MCF 10A (cell line): ENCODE measurements at regions not wholly inside any gene's neighbourhood (a gene's known extent, or its start where the extent isn't known, plus 50 kb on each side); places are given as distances from the start of the nearest gene placed in this dataset.
A peak's percentile ranks its signal among the peaks of the same experiment; 100 is the strongest.

Experiments used
- BruUV-seq: library from RNA; stranded (reverse); fragments of 400-500 nt; replicated peaks from 2 replicates; lab custom pipeline; 2021; lab: Mats Ljungman, UMichigan
- CTCF ChIA-PET: fragments of 300-600 bp; sonication (Branson Sonifier 250); formaldehyde crosslinking; extraction: SDS; loops from one replicate; lab custom pipeline; 2021; ENCODE audit warnings: antibody characterized with exemption, inconsistent platforms; lab: Yijun Ruan, JAX
- POLR2A ChIA-PET: fragments of 300-600, 350-650 bp; sonication (Branson Sonifier 250); formaldehyde crosslinking; extraction: SDS; loops from one replicate; lab custom pipeline; 2020; ENCODE audit warnings: antibody characterized with exemption, inconsistent platforms; lab: Yijun Ruan, JAX
- DNase-seq: peaks from one replicate; pipeline ENCODE4 v3.0.0-alpha.2; 2018; ENCODE audit not compliant: unreplicated experiment
- H3K27ac Mint-ChIP-seq: one replicate; pipeline ENCODE4 v1.8.0; 2022; ENCODE audit warnings: mild to moderate bottlenecking, low read depth, mixed read lengths; ENCODE audit not compliant: unreplicated experiment
- H3K27me3 Mint-ChIP-seq: one replicate; pipeline ENCODE4 v1.8.0; 2022; ENCODE audit warnings: mixed read lengths; ENCODE audit not compliant: insufficient read depth, unreplicated experiment
- H3K36me3 Mint-ChIP-seq: one replicate; pipeline ENCODE4 v1.8.0; 2022; ENCODE audit warnings: mild to moderate bottlenecking, moderate library complexity, mixed read lengths; ENCODE audit not compliant: insufficient read depth, unreplicated experiment
- H3K4me1 Mint-ChIP-seq: one replicate; pipeline ENCODE4 v1.8.0; 2022; ENCODE audit warnings: mixed read lengths; ENCODE audit not compliant: insufficient read depth, unreplicated experiment
- H3K4me3 Mint-ChIP-seq: one replicate; pipeline ENCODE4 v1.8.0; 2022; ENCODE audit warnings: mild to moderate bottlenecking, moderate library complexity, mixed read lengths; ENCODE audit not compliant: unreplicated experiment
- H3K9me3 Mint-ChIP-seq: one replicate; pipeline ENCODE4 v1.8.0; 2022; ENCODE audit warnings: mixed read lengths; ENCODE audit not compliant: unreplicated experiment
- CTCF ChIP-seq: fragments of 200-600 bp; IDR thresholded peaks from one replicate; pipeline ENCODE4 v1.8.0; 2022; ENCODE audit warnings: antibody characterized with exemption, mild to moderate bottlenecking; ENCODE audit not compliant: unreplicated experiment
- intact Hi-C: fragments of 100-400 bp; cut with micrococcal nuclease; formaldehyde crosslinking; loops from 2 replicates; pipeline ENCODE4 v1.14.1; 2022

GRCh38 chr17:77472468-77473310 is 331.9 kb downstream of the SEC14L1 start:
- Mint-ChIP-seq H3K4me1 (peaks cover 77% of the 10 kb centered on the region), H3K27me3 (no peaks in the 10 kb centered on the region), H3K9me3 (peaks cover 8% of the 10 kb centered on the region), H3K4me3 (peak overlapping the region; percentile 42), H3K27ac (peak overlapping the region; percentile 76), H3K36me3 (peaks cover 46% of the 10 kb centered on the region)
- peak; percentile 59 for DNase-seq
- ChIA-PET POLR2A (interaction anchor here (0.6 to 8.4 kb wide), 12 partner anchors 21 to 466 kb away, joined by 3 to 167 read pairs (median 4); no protein-coding TSS in a partner anchor), CTCF (interaction anchor here (0.5 to 1.5 kb wide), 7 partner anchors 19 to 141 kb away, joined by 3 to 4 read pairs (median 3); no protein-coding TSS in a partner anchor)
- no TSS peak for BruUV-seq
- intact Hi-C loops = no loop called here
- no peak for TF ChIP-seq CTCF

- Mint-ChIP-seq H3K4me1 (peaks cover 82% of the 10 kb centered on the region), H3K36me3 (peaks cover 39% of the 10 kb centered on the region), H3K27ac (peak overlapping the region; percentile 76), H3K4me3 (peak overlapping the region; percentile 47), H3K9me3 (peaks cover 8% of the 10 kb centered on the region), H3K27me3 (no peaks in the 10 kb centered on the region)
- intact Hi-C loops = no loop called here
- no peak for TF ChIP-seq CTCF
- POLR2A ChIA-PET = interaction anchor here (0.6 to 8.4 kb wide), 13 partner anchors 15 to 218 kb away, joined by 3 to 167 read pairs (median 4); no protein-coding TSS in a partner anchor
- DNase-seq = peak; percentile 75
- CTCF ChIA-PET = interaction anchor here (0.9 to 1.5 kb wide), 3 partner anchors 31 to 142 kb away, joined by 3 to 4 read pairs (median 3); no protein-coding TSS in a partner anchor
- BruUV-seq = no TSS peak
Observed at GRCh38 chr17:77473615-77474226, 333.0 kb downstream of the SEC14L1 start.

DNA sequence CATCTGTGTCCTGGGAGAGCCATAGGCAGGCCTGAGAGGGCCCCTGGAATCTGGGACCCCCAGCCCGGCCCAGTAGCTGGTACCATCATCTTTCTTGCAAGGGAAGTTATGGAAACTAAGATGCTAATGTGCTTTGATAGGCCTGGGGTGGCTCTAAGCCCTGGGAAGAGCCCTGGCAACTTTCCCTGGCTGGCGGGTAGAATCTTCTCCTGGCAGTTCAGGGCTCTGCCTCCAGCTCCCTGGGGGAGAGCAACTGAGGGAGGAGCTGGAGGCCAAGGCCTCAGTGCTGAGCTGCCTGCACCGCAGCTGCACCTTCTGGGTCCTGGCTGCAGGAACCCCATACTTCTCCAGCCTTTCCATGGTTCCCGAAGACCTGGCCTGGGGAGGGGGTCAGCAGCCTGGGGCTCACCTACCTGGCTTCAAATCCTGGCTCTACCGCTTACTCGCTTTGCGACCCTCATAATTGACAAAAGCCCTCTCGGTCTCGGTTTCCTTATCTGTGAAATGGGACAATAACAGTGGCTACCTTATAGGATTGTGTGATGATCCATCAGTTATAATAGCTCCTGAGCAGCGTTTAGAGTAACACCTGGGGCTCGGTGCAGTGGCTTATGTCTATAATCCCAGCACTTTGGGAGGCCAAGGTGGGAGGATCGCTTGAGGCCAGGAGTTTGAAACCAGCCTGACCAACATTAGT is 333.7 kb downstream of the SEC14L1 start:
- no peaks in the 10 kb centered on the region for H3K27me3 Mint-ChIP-seq
- ChIA-PET POLR2A (interaction anchor here (0.7 to 8.4 kb wide), 9 partner anchors 23 to 219 kb away, joined by 3 to 167 read pairs (median 4); no protein-coding TSS in a partner anchor), CTCF (interaction anchor here (0.6 kb wide), 1 partner anchor 451 kb away, joined by 3 read pairs; no protein-coding TSS in a partner anchor)
- H3K36me3 Mint-ChIP-seq = peaks cover 33% of the 10 kb centered on the region
- TF ChIP-seq CTCF = no peak
- H3K9me3 Mint-ChIP-seq = peaks cover 8% of the 10 kb centered on the region
- DNase-seq = no peak
- H3K4me3 Mint-ChIP-seq = peak overlapping the region; percentile 47
- H3K4me1 Mint-ChIP-seq = peaks cover 82% of the 10 kb centered on the region
- intact Hi-C loops = no loop called here
- H3K27ac Mint-ChIP-seq = peak overlapping the region; percentile 76
- BruUV-seq = no TSS peak
